Osteoblast (primary cell): ENCODE measurements at regions not wholly inside any gene's neighbourhood (a gene's known extent, or its start where the extent isn't known, plus 50 kb on each side); places are given as distances from the start of the nearest gene placed in this dataset.

Source experiments
- DNase-seq: peaks from one replicate; pipeline ENCODE4 v3.0.0; 2011; ENCODE audit warnings: low spot score, mixed read lengths; ENCODE audit not compliant: insufficient read length; ENCODE audit errors: missing footprints
- H2AFZ ChIP-seq: 2 replicates; pipeline ENCODE4 v1.6.0; 2011; ENCODE audit warnings: mild to moderate bottlenecking, low read length
- H3K27ac ChIP-seq: 2 replicates; pipeline ENCODE4 v1.5.1; 2011; ENCODE audit warnings: mild to moderate bottlenecking, low read depth, low read length, moderate library complexity
- H3K27me3 ChIP-seq: 2 replicates; pipeline ENCODE4 v1.6.0; 2012; ENCODE audit warnings: mild to moderate bottlenecking, control low read depth, inconsistent platforms, low read length, moderate library complexity; ENCODE audit not compliant: insufficient read depth
- H3K36me3 ChIP-seq: 2 replicates; pipeline ENCODE4 v1.5.1; 2011; ENCODE audit warnings: mild to moderate bottlenecking, low read length, control low read depth, moderate library complexity; ENCODE audit not compliant: insufficient read depth
- H3K4me1 ChIP-seq: 2 replicates; pipeline ENCODE4 v1.5.1; 2011; ENCODE audit warnings: mild to moderate bottlenecking, low read length, control low read depth, moderate library complexity; ENCODE audit not compliant: insufficient read depth
- H3K4me2 ChIP-seq: 2 replicates; pipeline ENCODE4 v1.6.0; 2011; ENCODE audit warnings: mild to moderate bottlenecking, low read length; ENCODE audit not compliant: insufficient read depth
- H3K4me3 ChIP-seq: fragments of 200-600 bp; sonication (generic); 3 replicates; pipeline ENCODE4 v1.5.1; 2012; ENCODE audit warnings: mild to moderate bottlenecking, low read length, inconsistent platforms; ENCODE audit not compliant: insufficient read depth
- H3K79me2 ChIP-seq: 2 replicates; pipeline ENCODE4 v1.6.0; 2012; ENCODE audit warnings: mild to moderate bottlenecking, low read length, control low read depth, inconsistent platforms; ENCODE audit not compliant: insufficient read depth
- H3K9me3 ChIP-seq: 2 replicates; pipeline ENCODE4 v1.5.1; 2011; ENCODE audit warnings: low read depth, low read length, control low read depth
- H4K20me1 ChIP-seq: 2 replicates; pipeline ENCODE4 v1.6.0; 2012; ENCODE audit warnings: mild to moderate bottlenecking, low read length, control low read depth; ENCODE audit not compliant: insufficient read depth
- TF ChIP-seq, protein P1 (sequence below): IDR thresholded peaks from 2 replicates; pipeline ENCODE4 v1.5.1; 2011; ENCODE audit warnings: mild to moderate bottlenecking, low read depth, low read length, moderate library complexity; ENCODE audit errors: extremely low read depth

DNA sequence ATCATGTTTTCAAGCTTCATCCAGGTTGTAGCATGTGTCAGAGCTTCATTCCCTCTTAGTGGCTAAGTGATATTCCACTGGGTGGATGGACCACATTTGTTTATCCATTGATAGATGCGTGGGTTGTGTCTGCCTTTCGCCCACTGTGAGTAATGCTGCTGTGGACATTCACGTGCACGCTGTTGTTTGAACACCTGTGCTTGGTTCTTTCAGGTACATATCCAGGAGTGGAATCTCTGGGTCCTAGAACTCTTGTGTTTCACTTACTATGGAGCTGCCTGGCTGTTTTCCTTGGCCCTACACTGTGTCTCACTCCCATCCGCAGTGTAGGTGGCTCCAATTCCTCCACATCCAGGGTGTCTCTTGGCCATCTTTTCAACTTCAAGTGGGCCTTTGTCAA is 224.2 kb downstream of the C16orf95 start:
- Histone ChIP-seq H3K9me3 (no peaks in the 10 kb centered on the region), H3K4me1 (no peaks in the 10 kb centered on the region), H3K27me3 (peaks cover 6% of the 10 kb centered on the region), H3K79me2 (no peaks in the 10 kb centered on the region), H2AFZ (no peak overlapping the region), H4K20me1 (no peaks in the 10 kb centered on the region), H3K27ac (no peak overlapping the region), H3K4me3 (no peak overlapping the region), H3K4me2 (no peak overlapping the region), H3K36me3 (no peaks in the 10 kb centered on the region)
- no peak for DNase-seq
- TF ChIP-seq, protein P1, sequence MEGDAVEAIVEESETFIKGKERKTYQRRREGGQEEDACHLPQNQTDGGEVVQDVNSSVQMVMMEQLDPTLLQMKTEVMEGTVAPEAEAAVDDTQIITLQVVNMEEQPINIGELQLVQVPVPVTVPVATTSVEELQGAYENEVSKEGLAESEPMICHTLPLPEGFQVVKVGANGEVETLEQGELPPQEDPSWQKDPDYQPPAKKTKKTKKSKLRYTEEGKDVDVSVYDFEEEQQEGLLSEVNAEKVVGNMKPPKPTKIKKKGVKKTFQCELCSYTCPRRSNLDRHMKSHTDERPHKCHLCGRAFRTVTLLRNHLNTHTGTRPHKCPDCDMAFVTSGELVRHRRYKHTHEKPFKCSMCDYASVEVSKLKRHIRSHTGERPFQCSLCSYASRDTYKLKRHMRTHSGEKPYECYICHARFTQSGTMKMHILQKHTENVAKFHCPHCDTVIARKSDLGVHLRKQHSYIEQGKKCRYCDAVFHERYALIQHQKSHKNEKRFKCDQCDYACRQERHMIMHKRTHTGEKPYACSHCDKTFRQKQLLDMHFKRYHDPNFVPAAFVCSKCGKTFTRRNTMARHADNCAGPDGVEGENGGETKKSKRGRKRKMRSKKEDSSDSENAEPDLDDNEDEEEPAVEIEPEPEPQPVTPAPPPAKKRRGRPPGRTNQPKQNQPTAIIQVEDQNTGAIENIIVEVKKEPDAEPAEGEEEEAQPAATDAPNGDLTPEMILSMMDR, result no peak

DNA sequence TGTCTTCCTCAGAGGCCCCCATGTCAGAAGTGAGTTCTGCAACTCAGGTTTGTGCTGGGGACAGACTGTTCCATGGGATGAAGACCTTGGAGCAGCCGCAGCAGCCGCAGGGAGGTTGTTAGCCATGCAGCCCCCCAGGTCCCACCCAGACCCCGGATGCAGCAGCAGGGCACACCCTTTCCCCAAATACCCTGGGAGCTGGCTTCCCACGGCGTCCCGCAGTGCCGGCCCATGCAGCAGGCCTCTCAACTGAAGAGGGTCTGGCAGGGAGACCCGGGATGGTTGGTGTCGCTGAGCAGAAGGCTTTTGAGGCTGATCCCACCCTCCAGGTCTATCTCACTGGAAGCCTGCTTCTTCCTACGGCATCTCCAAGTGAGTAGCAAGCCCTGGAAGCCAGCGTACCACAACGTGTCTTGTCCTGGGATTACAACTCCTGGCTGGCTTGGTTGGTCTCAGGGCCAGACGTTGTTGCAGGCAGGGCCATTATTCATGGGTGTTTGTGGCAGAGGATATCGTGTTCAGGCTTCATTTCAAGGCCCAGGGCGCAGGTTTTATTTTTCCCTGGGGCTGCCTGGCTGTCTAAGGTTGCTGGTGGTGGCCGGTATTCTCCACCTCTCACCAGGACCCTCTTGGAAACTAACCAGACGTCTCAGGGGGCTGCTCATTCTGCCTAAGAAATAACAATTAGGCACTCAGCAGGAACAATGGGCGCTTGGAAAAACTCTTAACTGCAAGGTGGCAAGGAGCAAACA is 223.2 kb downstream of the C16orf95 start:
- Histone ChIP-seq H3K4me1 (no peaks in the 10 kb centered on the region), H3K79me2 (no peaks in the 10 kb centered on the region), H3K27me3 (peaks cover 6% of the 10 kb centered on the region), H3K4me3 (no peak overlapping the region), H2AFZ (no peak overlapping the region), H3K27ac (no peak overlapping the region), H4K20me1 (no peaks in the 10 kb centered on the region), H3K36me3 (no peaks in the 10 kb centered on the region), H3K4me2 (no peak overlapping the region), H3K9me3 (no peaks in the 10 kb centered on the region)
- DNase-seq, result no peak
- TF ChIP-seq, protein P1, result no peak

DNA sequence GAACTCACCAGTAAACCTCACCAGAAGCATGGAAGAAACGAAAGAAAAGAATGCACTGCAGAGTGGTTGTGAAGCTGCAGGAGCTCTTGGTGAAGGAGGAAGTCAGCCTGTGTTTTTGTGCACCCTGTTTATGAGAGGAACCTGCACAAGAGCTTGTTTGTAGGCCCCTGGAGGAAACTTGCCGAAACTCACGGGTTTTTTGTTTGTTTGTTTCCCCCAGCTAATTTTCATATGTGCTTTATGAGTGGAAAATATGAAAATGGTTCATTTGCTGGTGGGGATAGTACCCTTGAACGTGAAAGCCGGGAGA is 222.7 kb downstream of the C16orf95 start:
- Histone ChIP-seq H3K27me3 (peaks cover 6% of the 10 kb centered on the region), H2AFZ (no peak overlapping the region), H3K4me3 (no peak overlapping the region), H3K9me3 (no peaks in the 10 kb centered on the region), H3K79me2 (no peaks in the 10 kb centered on the region), H3K27ac (no peak overlapping the region), H4K20me1 (no peaks in the 10 kb centered on the region), H3K36me3 (no peaks in the 10 kb centered on the region), H3K4me1 (peaks cover under 1% of the 10 kb centered on the region), H3K4me2 (no peak overlapping the region)
- TF ChIP-seq, protein P1, result no peak
- no peak for DNase-seq

- no peaks in the 10 kb centered on the region for H3K9me3 ChIP-seq
- peaks cover 2% of the 10 kb centered on the region for H3K4me1 ChIP-seq
- H3K36me3 ChIP-seq, result no peaks in the 10 kb centered on the region
- no peak overlapping the region for H3K27ac ChIP-seq
- peaks cover 6% of the 10 kb centered on the region for H3K27me3 ChIP-seq
- H4K20me1 ChIP-seq, result no peaks in the 10 kb centered on the region
- TF ChIP-seq, protein P1, result no peak
- H2AFZ ChIP-seq, result no peak overlapping the region
- no peak overlapping the region for H3K4me3 ChIP-seq
- DNase-seq, result no peak
- no peak overlapping the region for H3K4me2 ChIP-seq
- H3K79me2 ChIP-seq, result no peaks in the 10 kb centered on the region
These were observed 221.9 kb downstream of the C16orf95 start for GRCh38 chr16:87095271-87095670.
